SK-N-SH (cell line): ENCODE measurements at regions not wholly inside any gene's neighbourhood (a gene's known extent, or its start where the extent isn't known, plus 50 kb on each side); places are given as distances from the start of the nearest gene placed in this dataset.

ENCODE experiments used
- CTCF ChIA-PET: fragments of 300-600, 350-600 bp; formaldehyde crosslinking; extraction: SDS; loops from one replicate; lab custom pipeline; 2021; lab: Yijun Ruan, JAX
- POLR2A ChIA-PET: fragments of 350-600 bp; sonication (Branson Sonifier 250); formaldehyde crosslinking; extraction: SDS; loops from one replicate; lab custom pipeline; 2020; ENCODE audit warnings: antibody characterized with exemption, inconsistent platforms; lab: Yijun Ruan, JAX
- DNase-seq: peaks from one replicate; pipeline ENCODE4 v3.0.0; 2012
- H2AFZ ChIP-seq: fragments of 200-600 bp; sonication (generic); 2 replicates; pipeline ENCODE4 v1.8.1; 2016; ENCODE audit warnings: antibody characterized with exemption, mild to moderate bottlenecking, low read depth
- H3F3A ChIP-seq: fragments of 200-600 bp; sonication (generic); replicated peaks from 2 replicates; pipeline ENCODE3; 2016; ENCODE audit warnings: antibody characterized with exemption, mild to moderate bottlenecking; ENCODE audit not compliant: insufficient read depth
- H3K27ac ChIP-seq, 2 experiments: fragments of 200-500 bp in 1 of 2; fragments of 200-600 bp in 1 of 2; sonication (Bioruptor generic) in 1 of 2; sonication (generic), shearing (Covaris generic) in 1 of 2; 2 replicates each; pipeline versions ENCODE4 v1.5.1 to v1.6.1; 2014 to 2016; ENCODE audit warnings: low read depth in 2 of 2, inconsistent platforms in 1 of 2, low read length in 1 of 2, mild to moderate bottlenecking in 1 of 2, mixed read lengths in 1 of 2
- H3K27me3 ChIP-seq: fragments of 200-600 bp; sonication (generic), shearing (Covaris generic); 2 replicates; pipeline ENCODE4 v1.6.1; 2016; ENCODE audit warnings: mixed run types; ENCODE audit not compliant: insufficient read depth
- H3K36me3 ChIP-seq, 2 experiments: fragments of 200-500 bp in 1 of 2; fragments of 200-600 bp in 1 of 2; sonication (Bioruptor generic) in 1 of 2; sonication (generic) in 1 of 2; replicated peaks in 1 of 2; 2 replicates each; pipeline versions ENCODE3 to v1.5.1; 2014 to 2016; ENCODE audit warnings: low read length in 1 of 2, mild to moderate bottlenecking in 1 of 2; ENCODE audit not compliant: insufficient read depth in 2 of 2, control insufficient read depth in 1 of 2
- H3K4me1 ChIP-seq, 2 experiments: fragments of 200-500 bp in 1 of 2; fragments of 200-600 bp in 1 of 2; sonication (Bioruptor generic) in 1 of 2; sonication (generic), shearing (Covaris generic) in 1 of 2; 2 replicates each; pipeline versions ENCODE4 v1.5.1 to v1.6.1; 2014 to 2016; ENCODE audit warnings: low read depth in 1 of 2, low read length in 1 of 2, mixed run types in 1 of 2; ENCODE audit not compliant: insufficient read depth in 2 of 2, control insufficient read depth in 1 of 2
- H3K4me2 ChIP-seq: fragments of 200-600 bp; sonication (generic), shearing (Covaris generic); 2 replicates; pipeline ENCODE4 v1.6.1; 2017; ENCODE audit warnings: mixed run types
- H3K4me3 ChIP-seq, 2 experiments: fragments of 200-500 bp in 1 of 2; fragments of 200-600 bp in 1 of 2; sonication (Bioruptor generic) in 1 of 2; sonication (generic), shearing (Covaris generic) in 1 of 2; 2 replicates each; pipeline versions ENCODE4 v1.5.1 to v1.8.1; 2014 to 2016; ENCODE audit warnings: low read depth in 2 of 2, inconsistent platforms in 1 of 2, low read length in 1 of 2, mild to moderate bottlenecking in 1 of 2, mixed read lengths in 1 of 2, moderate library complexity in 1 of 2
- H3K79me2 ChIP-seq: fragments of 200-600 bp; sonication (generic); 2 replicates; pipeline ENCODE4 v1.8.1; 2017; ENCODE audit warnings: mild to moderate bottlenecking; ENCODE audit not compliant: insufficient read depth
- H3K9ac ChIP-seq: fragments of 200-600 bp; sonication (generic); 2 replicates; pipeline ENCODE4 v1.6.1; 2017; ENCODE audit warnings: mixed run types
- H3K9me2 ChIP-seq: fragments of 200-600 bp; sonication (generic); 2 replicates; pipeline ENCODE4 v1.6.1; 2017; ENCODE audit warnings: mixed run types
- H3K9me3 ChIP-seq: fragments of 200-600 bp; sonication (generic); 2 replicates; pipeline ENCODE4 v1.6.1; 2017; ENCODE audit warnings: mixed run types, mild to moderate bottlenecking, moderate library complexity
- H4K20me1 ChIP-seq: fragments of 200-600 bp; sonication (generic); 2 replicates; pipeline ENCODE4 v1.6.1; 2017; ENCODE audit warnings: mild to moderate bottlenecking, mixed run types; ENCODE audit not compliant: insufficient read depth
- ELF1 ChIP-seq: IDR thresholded peaks from 2 replicates; pipeline ENCODE4 v1.4.0; 2012
- EP300 ChIP-seq, 2 experiments: IDR thresholded peaks; 2 replicates each; pipeline versions ENCODE4 v1.4.0 to v1.6.1; 2012; ENCODE audit warnings: borderline replicate concordance in 1 of 2, low read depth in 1 of 2, low read length in 1 of 2
- EZH2phosphoT487 ChIP-seq: fragments of 200-600 bp; sonication (generic); IDR thresholded peaks from 2 replicates; pipeline ENCODE4 v1.6.1; 2017; ENCODE audit warnings: low read depth, mixed run types, mild to moderate bottlenecking, antibody characterized with exemption, moderate library complexity, borderline replicate concordance
- FOXJ3 ChIP-seq: sonication (generic); formaldehyde crosslinking; IDR thresholded peaks from 2 replicates; pipeline ENCODE4 v1.5.1; 2020; ENCODE audit warnings: mild to moderate bottlenecking, missing genetic modification reagents
- FOXM1 ChIP-seq: IDR thresholded peaks from 2 replicates; pipeline ENCODE4 v1.4.0; 2012; ENCODE audit warnings: low read depth, mild to moderate bottlenecking
- GABPA ChIP-seq: IDR thresholded peaks from 2 replicates; pipeline ENCODE4 v1.4.0; 2012; ENCODE audit warnings: low read depth, mild to moderate bottlenecking
- GATA2 ChIP-seq: sonication (generic); formaldehyde crosslinking; IDR thresholded peaks from 2 replicates; pipeline ENCODE4 v1.5.0; 2020; ENCODE audit warnings: mild to moderate bottlenecking, missing genetic modification reagents
- MAX ChIP-seq: IDR thresholded peaks from 2 replicates; pipeline ENCODE4 v1.4.0; 2012; ENCODE audit warnings: low read depth
- MEF2A ChIP-seq: IDR thresholded peaks from 2 replicates; pipeline ENCODE4 v1.4.0; 2012; ENCODE audit warnings: low read depth, borderline replicate concordance
- MXI1 ChIP-seq: IDR thresholded peaks from 2 replicates; pipeline ENCODE4 v1.6.1; 2012; ENCODE audit warnings: mild to moderate bottlenecking, low read depth, low read length, improper control_type of control experiment
- NRF1 ChIP-seq: IDR thresholded peaks from 2 replicates; pipeline ENCODE4 v1.6.1; 2012; ENCODE audit warnings: low read depth, mild to moderate bottlenecking, low read length
- PBX3 ChIP-seq: IDR thresholded peaks from 2 replicates; pipeline ENCODE4; 2012
- RCOR1 ChIP-seq: fragments of 150-350 bp; IDR thresholded peaks from 2 replicates; pipeline ENCODE4 v1.6.1; 2017; ENCODE audit warnings: antibody characterized with exemption, low read length
- SIN3A ChIP-seq: IDR thresholded peaks from 2 replicates; pipeline ENCODE4 v1.6.1; 2012; ENCODE audit warnings: low read depth, mild to moderate bottlenecking, low read length, moderate library complexity, borderline replicate concordance
- SMC3 ChIP-seq: IDR thresholded peaks from 2 replicates; pipeline ENCODE4 v1.6.1; 2012; ENCODE audit warnings: low read depth, low read length, improper control_type of control experiment
- TCF12 ChIP-seq: IDR thresholded peaks from 2 replicates; pipeline ENCODE4 v1.4.0; 2012
- YY1 ChIP-seq: IDR thresholded peaks from 2 replicates; pipeline ENCODE4 v1.4.0; 2012; ENCODE audit warnings: low read depth, mild to moderate bottlenecking
- WGBS: methylation state at CpG from one replicate; pipeline ENCODE4 v1.1.6; 2017; ENCODE audit warnings: low lambda C conversion rate; 5-methylcytosine and 5-hydroxymethylcytosine counted together
- TF ChIP-seq, protein P1 (sequence below): IDR thresholded peaks from 2 replicates; pipeline ENCODE4 v1.4.0; 2012; ENCODE audit warnings: low read depth, borderline replicate concordance
- TF ChIP-seq, protein P2 (sequence below): fragments of 150-350 bp; IDR thresholded peaks from 2 replicates; pipeline ENCODE4 v1.6.1; 2016; ENCODE audit warnings: mild to moderate bottlenecking, low read depth, low read length
- TF ChIP-seq, protein P3 (sequence below): fragments of 200-600 bp; sonication (generic); IDR thresholded peaks from 2 replicates; pipeline ENCODE4 v1.6.1; 2017; ENCODE audit warnings: antibody characterized with exemption, mild to moderate bottlenecking, moderate library complexity

GRCh38 chr10:8825611-8826010 lies 771.1 kb downstream of the GATA3 start:
- 74% methylated on average over 8 of the region's 8 CpGs for WGBS
- POLR2A ChIA-PET: no interaction called here
- CTCF ChIA-PET: no interaction called here

GRCh38 chr10:8829592-8829991 lies 775.1 kb downstream of the GATA3 start:
- no peaks in the 10 kb centered on the region for H3F3A ChIP-seq
- CTCF ChIA-PET: no interaction called here

More at GRCh38 chr10:8825611-8826010, 771.1 kb downstream of the GATA3 start:
- Histone ChIP-seq H3K27ac (no peak overlapping the region), H3K27me3 (no peaks in the 10 kb centered on the region), H3K79me2 (no peaks in the 10 kb centered on the region), H4K20me1 (no peaks in the 10 kb centered on the region), H2AFZ (no peak overlapping the region), H3K4me3 (no peak overlapping the region), H3K4me2 (no peak overlapping the region), H3K9me3 (no peaks in the 10 kb centered on the region), H3K9me2 (no peaks in the 10 kb centered on the region), H3K9ac (no peak overlapping the region), H3K4me1 (no peaks in the 10 kb centered on the region; a peak in 1 of 4 replicates), H3F3A (no peaks in the 10 kb centered on the region), H3K36me3 (no peaks in the 10 kb centered on the region)
- DNase-seq: no peak
- TF ChIP-seq PBX3 (no peak), GATA2 (CRISPR knock-in tag) (no peak), MAX (no peak), RCOR1 (no peak), YY1 (no peak), MXI1 (no peak), FOXJ3 (CRISPR knock-in tag) (no peak), SIN3A (no peak), ELF1 (no peak), SMC3 (no peak), TCF12 (no peak)
- TF ChIP-seq, protein P1, sequence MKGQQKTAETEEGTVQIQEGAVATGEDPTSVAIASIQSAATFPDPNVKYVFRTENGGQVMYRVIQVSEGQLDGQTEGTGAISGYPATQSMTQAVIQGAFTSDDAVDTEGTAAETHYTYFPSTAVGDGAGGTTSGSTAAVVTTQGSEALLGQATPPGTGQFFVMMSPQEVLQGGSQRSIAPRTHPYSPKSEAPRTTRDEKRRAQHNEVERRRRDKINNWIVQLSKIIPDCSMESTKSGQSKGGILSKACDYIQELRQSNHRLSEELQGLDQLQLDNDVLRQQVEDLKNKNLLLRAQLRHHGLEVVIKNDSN: no peak

More at GRCh38 chr10:8829592-8829991, 775.1 kb downstream of the GATA3 start:
- H3K4me1 ChIP-seq: no peaks in the 10 kb centered on the region; a peak in 1 of 4 replicates
- H3K27ac ChIP-seq: no peak overlapping the region
- H3K79me2 ChIP-seq: no peaks in the 10 kb centered on the region
- TF ChIP-seq FOXM1: no peak
- no peak for TF ChIP-seq SIN3A
- TF ChIP-seq MAX: no peak
- no peak for TF ChIP-seq EP300 (IDR thresholded peaks at IDR 0.05; ENCODE audit: borderline replicate concordance in 1 of 2, low read depth in 1 of 2, low read length in 1 of 2)
- TF ChIP-seq, protein P2, sequence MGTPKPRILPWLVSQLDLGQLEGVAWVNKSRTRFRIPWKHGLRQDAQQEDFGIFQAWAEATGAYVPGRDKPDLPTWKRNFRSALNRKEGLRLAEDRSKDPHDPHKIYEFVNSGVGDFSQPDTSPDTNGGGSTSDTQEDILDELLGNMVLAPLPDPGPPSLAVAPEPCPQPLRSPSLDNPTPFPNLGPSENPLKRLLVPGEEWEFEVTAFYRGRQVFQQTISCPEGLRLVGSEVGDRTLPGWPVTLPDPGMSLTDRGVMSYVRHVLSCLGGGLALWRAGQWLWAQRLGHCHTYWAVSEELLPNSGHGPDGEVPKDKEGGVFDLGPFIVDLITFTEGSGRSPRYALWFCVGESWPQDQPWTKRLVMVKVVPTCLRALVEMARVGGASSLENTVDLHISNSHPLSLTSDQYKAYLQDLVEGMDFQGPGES: no peak
- TF ChIP-seq, protein P3, sequence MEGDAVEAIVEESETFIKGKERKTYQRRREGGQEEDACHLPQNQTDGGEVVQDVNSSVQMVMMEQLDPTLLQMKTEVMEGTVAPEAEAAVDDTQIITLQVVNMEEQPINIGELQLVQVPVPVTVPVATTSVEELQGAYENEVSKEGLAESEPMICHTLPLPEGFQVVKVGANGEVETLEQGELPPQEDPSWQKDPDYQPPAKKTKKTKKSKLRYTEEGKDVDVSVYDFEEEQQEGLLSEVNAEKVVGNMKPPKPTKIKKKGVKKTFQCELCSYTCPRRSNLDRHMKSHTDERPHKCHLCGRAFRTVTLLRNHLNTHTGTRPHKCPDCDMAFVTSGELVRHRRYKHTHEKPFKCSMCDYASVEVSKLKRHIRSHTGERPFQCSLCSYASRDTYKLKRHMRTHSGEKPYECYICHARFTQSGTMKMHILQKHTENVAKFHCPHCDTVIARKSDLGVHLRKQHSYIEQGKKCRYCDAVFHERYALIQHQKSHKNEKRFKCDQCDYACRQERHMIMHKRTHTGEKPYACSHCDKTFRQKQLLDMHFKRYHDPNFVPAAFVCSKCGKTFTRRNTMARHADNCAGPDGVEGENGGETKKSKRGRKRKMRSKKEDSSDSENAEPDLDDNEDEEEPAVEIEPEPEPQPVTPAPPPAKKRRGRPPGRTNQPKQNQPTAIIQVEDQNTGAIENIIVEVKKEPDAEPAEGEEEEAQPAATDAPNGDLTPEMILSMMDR: no peak
- TF ChIP-seq GABPA: no peak
- TF ChIP-seq MXI1: no peak
- no peak for TF ChIP-seq EZH2phosphoT487
- TF ChIP-seq MEF2A: no peak
- TF ChIP-seq NRF1: no peak
- H3K9ac ChIP-seq: no peak overlapping the region
- WGBS: 21% methylated on average over 2 of the region's 2 CpGs
- no peaks in the 10 kb centered on the region for H3K9me2 ChIP-seq
- H2AFZ ChIP-seq: no peak overlapping the region
- no peaks in the 10 kb centered on the region for H3K9me3 ChIP-seq
- H3K36me3 ChIP-seq: no peaks in the 10 kb centered on the region
- H4K20me1 ChIP-seq: no peaks in the 10 kb centered on the region
- POLR2A ChIA-PET: no interaction called here
- H3K4me3 ChIP-seq: no peak overlapping the region
- no peak for DNase-seq
- H3K4me2 ChIP-seq: no peak overlapping the region
- H3K27me3 ChIP-seq: no peaks in the 10 kb centered on the region
